Posterior cingulate gyrus (tissue), 11 donors: ENCODE measurements at regions not wholly inside any gene's neighbourhood (a gene's known extent, or its start where the extent isn't known, plus 50 kb on each side); places are given as distances from the start of the nearest gene placed in this dataset.
"Not testable (repeated sequence)": the region's sequence is repeated elsewhere in the genome, so short reads cannot be mapped to it uniquely, and the experiment has no call there.

ENCODE experiments used
- DNase-seq, 10 donors: peaks; one replicate each; pipeline versions ENCODE4 v3.0.0 to v3.0.0-alpha.2; 2020 to 2021; ENCODE audit warnings: mixed read lengths in 3 of 10
- intact Hi-C: fragments of 100-400 bp; cut with DNase I; formaldehyde crosslinking; loops from one replicate; pipeline ENCODE4 v1.15.1; 2023

DNA sequence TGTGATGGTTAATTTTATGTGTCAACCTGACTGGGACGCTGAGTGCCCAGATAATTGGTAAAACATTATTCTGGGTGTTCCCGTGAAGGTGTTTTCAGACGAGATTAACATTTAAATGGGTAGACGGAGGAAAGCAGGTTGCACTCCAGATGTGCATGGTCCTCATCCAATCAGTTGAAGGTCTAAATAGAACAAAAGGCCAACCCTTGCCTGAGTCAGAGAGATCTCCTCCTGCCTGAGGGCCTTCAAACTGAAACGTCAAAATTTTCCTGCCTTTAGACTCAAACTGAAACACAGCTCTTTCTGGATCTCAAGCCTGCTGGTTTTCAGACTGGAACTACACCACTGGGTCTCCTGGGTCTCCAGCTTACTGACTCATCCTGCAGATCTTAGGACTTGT is 73.5 kb downstream of the NPIPA8 start:
- DNase-seq, intact Hi-C loops: not testable (repeated sequence)

DNA sequence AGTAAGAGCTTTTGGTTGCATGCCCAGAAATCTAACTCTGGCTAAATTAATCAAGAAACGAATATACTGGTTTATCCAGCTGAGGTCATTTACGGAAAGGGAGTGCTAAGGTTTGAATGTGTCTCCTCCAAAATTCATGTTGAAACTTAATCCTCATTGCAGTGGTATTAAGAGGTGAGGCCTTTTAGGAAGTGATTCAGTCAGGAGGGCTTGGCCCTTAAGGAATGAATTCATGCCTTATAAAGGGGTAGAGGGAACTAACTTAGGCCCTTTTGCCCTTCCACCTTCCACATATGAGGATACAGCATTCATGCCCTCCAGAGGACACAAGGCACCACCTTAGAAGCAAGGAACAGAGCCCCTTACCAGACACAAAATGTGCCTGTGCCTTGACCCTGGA is 74.7 kb downstream of the NPIPA8 start:
- intact Hi-C loops, DNase-seq: not testable (repeated sequence)

DNA sequence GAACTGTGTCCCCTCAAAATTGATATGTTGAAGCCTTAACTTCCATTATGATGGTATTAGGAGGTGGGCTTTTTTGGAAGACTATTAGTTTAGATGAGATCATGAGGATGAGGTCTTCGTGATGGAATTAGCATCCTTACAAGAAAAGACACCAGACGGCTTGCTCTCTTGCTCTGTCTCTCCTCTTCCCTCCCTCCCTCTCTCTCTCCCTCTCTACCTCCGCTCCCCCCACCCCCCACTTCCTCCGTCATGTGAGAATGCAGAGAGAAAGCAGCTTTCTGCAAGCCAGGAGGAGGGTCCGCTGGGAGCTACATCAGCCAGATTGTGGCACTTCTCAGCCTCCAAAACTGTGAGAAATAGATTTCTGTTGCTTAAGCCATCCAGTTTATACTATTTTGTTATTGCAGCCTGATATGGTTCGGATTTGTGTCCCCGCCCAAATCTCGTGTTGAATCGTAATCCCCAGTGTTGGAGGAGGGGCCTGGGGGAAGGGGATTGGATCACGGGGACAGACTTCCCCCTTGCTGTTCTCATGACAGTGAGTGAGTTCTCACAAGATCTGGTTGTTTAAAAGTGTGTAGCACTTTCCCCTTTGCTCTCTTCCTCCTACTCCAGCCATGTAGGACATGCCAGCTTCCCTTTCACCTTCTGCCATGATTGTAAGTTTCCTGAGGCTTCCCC is 76.9 kb downstream of the NPIPA8 start:
- DNase-seq, intact Hi-C loops: not testable (repeated sequence)

DNA sequence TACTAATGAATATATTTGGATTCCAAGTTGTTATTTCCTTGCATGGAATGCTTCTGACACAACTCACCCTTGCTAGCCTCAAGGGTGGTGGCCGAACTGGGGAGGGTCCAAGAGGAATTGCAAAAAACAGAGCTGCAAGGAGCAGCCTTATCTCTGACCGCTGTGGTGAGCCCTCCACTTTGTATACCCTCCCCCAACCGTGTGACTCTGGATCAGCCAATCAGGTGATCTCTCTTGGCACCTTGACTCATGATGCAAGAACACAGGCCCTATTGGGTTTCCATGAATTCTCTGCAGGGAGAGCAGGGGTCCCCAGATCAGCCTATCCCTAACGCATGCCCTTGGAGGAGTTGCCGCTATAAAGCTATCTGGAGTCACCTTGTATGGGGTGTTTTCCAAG is 83.6 kb downstream of the NPIPA8 start:
- DNase-seq, intact Hi-C loops: not testable (repeated sequence)

DNA sequence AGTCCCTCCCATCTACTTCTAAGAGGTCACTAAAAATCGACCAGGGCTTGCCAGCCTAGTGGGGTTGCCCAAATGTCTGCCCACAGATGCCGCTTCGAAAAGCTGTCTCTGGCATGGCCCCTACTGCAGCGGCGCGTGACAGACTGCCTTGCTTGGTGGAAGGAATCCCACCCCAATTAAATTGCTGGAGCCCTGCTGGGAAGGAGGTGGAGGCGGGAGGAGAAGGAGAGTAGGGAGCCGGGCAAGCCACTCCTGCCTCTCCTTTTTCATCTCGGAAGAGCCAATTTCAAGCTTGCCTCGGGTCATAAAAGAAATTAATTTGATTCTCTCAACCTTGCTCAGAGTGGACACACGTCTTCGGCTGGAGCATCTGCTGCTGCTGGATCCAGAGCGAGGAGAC is 106.0 kb downstream of the NPIPA8 start:
- DNase-seq, intact Hi-C loops: not testable (repeated sequence)

DNA sequence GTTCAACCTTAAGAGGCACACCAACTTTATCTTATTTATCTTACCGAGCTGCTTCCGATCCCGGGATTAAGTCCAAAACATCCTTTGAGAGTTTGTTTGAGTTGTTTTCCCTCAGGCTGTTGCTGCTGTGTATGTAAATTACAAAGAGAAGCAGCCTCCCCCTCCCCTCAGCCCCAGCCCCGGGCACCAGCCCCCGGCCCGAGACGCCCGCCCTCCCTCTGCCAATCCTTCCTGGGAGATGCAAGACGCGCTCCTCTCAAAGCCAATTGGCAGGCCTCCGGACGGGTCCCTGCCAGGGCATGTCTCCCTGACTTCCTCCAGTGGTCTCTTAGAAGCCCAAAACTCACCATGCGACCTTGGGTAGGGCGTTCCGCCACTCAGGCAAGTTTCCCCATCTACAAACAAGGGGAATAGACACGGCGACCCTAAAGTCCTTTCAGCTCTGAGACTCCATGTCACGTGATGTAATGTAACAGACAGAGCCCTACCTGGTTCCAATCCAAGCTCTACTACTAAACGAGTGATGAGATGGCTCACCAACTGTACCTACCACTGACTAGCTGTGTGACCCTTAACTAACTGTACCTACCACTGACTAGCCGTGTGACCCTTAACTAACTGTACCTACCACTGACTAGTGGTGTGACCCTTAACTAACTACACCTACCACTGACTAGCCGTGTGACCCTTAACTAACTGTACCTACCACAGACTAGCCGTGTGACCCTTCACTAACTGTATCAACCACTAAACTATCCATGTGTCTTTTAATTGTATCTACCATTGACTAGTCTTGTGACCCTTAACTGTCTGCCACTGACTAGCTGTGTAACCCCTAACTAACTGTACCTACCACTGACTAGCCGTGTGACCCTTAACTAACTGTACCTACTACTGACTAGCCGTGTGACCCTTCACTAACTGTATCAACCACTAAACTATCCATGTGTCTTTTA is 114.2 kb downstream of the NPIPA8 start:
- intact Hi-C loops, DNase-seq: not testable (repeated sequence)

DNA sequence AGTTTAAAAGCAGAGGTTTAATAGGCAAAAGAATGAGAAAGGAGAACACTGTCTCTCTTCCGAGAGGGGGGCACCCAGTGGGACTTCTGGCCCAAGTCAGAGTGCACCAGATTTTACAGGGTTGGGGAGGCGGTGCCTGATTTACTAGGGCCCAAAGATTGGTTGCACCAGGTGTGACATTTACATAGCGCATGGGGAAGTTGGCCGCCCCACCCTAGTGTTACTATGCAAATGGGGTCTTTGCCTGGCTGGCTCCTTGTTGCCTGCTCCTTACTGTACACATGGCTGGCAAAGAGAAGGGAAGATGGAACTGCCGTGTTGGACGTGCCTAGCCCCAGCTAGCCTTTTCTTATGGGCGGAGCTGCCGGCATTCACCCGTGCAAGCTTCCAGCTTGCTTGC is 118.8 kb downstream of the NPIPA8 start:
- DNase-seq, intact Hi-C loops: not testable (repeated sequence)

DNA sequence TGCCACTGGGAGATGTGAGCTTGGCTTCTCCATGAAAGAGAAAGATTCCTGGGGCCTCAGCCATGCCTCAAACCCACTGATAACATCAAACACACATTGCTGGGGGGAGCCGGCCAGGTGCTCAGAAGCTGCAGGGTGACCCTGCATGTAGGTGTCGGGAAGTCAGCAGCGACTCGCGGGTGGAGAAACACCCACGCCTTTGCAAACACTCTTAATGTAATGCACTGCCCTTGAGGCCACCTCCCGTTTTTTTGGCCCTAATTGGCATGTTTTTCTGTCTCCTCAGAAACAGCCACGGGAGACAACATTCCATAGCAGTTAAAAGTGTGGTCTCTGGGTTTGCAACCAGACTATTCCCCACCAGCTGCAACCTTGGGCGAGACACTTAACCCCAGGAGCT is 119.7 kb downstream of the NPIPA8 start:
- intact Hi-C loops, DNase-seq: not testable (repeated sequence)

DNA sequence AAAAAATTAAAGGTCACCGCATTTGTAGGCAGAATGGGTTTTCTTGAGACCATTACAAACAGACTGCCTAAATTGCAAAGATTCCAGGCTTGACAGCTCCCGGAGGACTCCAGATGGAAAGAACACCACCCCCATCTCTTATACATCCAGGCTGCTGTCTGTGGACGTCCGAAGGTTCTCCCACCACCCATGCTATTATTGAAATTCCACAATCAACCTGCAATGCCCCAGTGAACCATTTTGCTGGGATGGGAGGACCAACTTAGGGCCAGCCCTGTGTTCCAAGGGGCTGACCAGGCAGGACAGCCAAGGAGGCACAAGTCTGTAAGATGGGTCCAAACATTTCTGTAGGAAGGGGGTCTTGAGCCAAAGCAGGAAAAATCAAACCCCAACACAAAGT is 122.7 kb downstream of the NPIPA8 start:
- intact Hi-C loops: not testable (repeated sequence)
- peak in 1 of 10 donors; percentile 53 for DNase-seq

DNA sequence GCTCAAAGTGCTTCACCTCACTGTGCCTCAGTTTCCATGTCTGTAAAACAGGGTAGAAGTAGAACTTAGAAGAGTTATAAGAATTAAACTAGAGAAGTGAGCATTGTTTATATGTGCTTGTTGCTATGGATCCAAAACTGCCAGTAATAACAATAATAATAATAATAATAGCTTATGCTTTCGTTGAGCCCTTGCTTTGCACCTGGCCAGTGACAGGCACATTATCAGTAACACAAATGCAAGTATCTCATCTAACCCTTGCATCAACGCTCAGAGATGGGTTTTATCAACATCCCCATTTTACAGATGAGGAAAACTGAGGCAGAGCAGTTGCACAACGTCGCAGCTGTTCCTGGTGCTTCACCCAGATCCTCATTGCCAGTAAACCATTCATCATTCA is 125.0 kb downstream of the NPIPA8 start:
- DNase-seq, intact Hi-C loops: not testable (repeated sequence)

DNA sequence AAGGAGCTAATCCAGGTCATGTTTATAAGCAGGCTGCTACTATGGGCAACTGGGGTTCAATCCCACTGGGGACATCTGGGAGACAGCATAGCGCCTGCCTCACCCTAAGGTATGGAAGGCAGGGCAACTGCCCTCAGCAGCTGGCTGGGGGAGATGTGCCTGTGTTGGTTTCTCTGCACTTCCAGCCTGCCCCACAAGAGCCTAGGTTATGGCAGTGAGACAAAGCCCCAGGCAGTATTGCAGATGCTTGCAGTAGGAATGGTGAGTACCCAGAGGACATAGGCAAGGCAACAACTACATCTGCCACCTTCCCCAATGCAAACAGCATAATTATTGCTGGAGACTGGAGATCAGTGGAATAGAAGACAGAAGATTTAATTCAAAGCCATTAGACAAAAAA is 131.8 kb downstream of the NPIPA8 start:
- intact Hi-C loops, DNase-seq: not testable (repeated sequence)

DNA sequence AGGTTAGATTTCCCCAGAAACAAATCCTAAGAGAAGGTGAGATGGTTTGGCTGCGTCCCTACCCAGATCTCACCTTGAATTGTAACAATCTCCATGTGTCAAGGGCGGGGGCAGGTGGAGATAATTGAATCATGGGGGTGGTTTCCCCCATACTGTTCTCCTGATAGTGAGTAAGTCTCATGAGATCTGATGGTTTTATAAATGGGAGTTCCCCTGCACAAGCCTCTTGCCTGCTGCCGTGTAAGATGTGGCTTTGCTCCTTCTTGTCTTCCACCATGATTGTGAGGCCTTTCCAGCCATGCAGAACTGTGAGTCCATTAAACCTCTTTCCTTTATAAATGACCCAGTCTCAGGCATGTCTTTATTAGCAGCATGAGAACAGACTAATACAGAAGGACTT is 132.2 kb downstream of the NPIPA8 start:
- DNase-seq, intact Hi-C loops: not testable (repeated sequence)

DNA sequence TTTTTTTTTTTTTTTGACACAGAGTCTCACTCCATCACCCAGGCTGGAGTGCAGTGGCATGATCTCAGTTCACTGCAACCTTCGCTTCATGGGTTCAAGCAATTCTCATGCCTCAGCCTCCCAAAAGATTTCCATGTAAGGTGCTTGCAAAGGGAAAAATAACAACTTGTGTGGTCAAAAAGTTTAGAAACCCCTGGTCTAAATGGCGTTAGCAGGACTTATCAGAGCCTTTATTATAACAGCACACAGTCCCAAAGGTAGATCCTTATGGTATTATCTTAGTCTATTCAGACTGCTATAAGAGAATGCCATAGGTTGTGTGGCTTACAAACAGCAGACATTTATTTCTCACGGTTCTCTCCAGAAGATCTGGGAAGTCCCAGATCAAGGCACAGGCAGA is 135.0 kb downstream of the NPIPA8 start:
- DNase-seq, intact Hi-C loops: not testable (repeated sequence)

DNA sequence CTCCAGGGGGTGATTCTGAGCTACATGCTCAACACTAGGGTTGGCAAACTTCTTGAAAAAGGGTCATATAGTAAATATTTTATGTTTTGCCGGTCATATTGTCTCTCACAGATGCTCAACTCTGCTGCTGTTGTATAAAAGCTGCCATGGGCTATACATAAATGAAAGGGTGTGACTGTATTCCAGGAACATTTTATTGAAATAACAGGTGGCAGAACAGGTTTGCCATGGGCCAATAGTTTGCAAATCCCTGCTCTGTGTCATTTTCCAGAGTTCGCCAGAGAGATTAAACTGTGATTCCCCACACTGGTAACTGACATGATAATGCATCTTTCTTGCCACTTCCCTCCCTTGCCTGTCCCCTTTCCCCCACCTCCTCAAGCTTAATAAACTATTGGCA is 144.1 kb downstream of the NPIPA8 start:
- intact Hi-C loops, DNase-seq: not testable (repeated sequence)

DNA sequence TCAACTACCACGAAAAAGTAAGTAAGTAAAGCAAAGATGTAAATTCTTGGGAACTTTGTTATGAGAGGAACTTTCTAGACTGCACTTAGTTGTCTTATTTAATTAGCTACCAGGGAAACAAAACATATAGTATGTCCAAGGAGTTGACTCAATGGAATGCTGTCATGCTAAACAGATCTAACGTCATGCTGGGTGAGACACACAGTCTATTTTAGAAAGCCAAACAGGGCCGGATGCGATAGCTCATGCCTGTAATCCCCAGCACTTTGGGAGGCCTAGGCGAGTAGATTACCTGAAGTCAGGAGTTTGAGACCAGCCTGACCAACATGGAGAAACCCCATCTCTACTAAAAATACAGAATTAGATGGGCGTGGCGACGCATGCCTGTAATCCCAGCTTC is 146.4 kb downstream of the NPIPA8 start:
- intact Hi-C loops, DNase-seq: not testable (repeated sequence)

DNA sequence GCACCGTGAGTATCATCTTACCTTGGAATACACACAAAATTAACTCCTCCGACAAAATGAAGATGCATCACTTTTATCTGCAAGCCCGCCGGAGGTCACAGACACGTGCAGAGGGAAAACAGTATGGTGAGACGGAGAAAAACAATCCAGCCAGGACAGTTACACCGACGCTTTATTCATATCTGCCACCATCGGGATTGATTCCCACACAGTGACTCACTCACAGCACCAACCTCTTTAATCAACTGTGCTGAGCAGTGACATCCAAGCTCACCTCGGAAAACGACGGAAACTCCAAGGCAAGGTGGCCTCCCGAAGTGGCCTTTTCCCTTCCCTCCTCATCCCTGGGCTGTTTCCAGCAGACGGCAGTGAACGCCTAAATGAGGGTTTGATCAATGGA is 151.8 kb downstream of the NPIPA8 start:
- DNase-seq, intact Hi-C loops: not testable (repeated sequence)

DNA sequence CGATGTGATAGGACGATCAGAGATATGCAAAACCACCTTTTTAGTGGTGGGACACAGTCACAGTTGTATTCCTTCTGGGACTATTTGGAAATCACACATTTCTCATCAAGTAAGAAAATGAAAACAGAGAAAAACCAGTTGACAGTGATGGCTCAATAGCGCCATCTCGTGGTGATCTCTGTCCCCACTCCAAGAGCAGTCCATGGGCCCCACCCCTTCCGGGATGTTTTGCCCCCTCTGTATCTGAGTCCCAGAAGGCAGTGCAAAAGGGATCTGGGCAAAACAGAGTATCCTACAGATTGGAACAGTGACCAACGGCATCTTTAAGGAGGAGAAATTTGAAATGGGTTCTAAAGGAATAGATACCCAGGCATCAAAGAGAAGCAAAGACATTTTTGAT is 155.5 kb downstream of the NPIPA8 start:
- DNase-seq, intact Hi-C loops: not testable (repeated sequence)

DNA sequence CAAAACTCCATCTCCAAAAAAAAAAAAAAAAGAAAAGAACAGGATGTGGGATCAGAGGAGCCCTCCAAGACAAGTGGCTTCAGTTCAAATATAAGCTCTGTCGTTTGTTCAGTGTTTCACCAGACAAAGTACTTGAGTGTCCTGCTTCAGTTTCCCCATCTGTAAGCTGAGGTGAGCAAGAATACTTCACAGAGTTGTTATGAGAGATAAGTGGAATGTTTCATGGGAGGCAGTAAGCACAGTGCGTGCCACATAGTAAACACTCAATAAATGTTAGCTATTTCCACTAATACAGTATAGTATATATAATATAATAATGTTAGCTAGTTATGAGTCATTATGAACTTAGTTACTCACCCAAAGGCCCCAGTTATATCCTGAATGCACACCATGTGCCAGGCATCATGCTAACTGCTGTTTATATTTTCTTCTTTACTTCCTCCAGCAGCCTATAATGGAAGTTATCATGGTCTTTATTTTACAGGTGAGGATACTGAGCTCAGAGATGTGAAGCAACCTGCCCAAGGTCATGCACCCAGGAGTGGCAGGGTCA is 162.5 kb downstream of the NPIPA8 start:
- intact Hi-C loops: not testable (repeated sequence)

DNA sequence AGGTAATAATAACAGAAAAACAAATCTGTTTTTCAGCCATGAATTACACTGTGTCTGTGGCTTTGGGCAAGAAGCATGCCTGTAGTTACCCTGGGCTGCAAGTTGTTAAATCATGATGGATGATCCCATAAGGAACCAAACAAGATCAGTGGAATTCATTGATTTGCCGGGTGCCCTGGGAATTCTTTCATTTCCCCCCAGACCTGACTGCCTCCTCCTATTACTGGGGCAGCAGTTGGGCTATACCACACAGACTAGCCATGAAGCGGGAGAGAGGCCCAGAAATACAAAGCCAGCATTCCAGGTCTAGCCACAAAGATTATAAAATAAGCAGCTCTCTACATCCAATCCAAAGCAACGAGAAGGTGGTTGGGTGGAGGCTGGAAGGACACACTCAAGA is 174.2 kb downstream of the NPIPA8 start:
- intact Hi-C loops, DNase-seq: not testable (repeated sequence)

More for the DNA sequence above, 162.5 kb downstream of the NPIPA8 start:
- not testable (repeated sequence) for DNase-seq

DNA sequence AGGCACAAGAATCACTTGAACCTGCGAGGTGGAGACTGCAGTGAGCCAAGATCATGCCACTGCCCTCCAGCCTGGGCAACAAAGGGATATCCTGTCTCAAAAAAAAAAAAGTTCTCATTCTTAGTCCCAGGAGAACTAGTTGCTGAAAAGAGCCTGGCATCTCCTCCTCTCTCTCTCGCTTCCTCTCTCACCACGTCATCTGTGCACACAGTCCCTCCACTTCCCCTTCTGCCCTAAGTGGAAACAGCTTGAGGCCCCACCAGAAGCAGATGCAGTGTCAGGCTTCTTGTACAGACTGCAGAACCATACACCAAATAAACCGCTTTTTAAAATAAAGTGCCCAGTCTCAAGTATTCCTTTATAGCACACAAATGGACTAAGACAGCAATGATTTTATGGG is 175.3 kb downstream of the NPIPA8 start:
- intact Hi-C loops, DNase-seq: not testable (repeated sequence)

DNA sequence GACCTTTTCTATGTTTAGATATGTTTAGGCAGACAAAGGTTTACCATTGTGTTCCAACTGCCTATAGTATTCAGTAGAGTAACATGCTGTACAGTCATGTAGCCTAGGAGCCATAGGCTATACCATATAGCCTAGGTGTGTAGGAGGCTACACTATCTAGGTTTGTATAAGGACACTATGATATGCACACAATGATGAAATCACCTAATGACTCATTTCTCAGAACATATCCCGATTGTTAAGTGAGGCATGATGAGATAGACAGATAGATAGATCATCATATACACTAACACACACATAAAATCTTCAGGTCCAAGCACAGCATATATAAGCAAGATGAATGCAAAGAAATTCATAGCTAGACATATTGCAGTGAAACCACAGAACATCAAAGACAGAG is 177.4 kb downstream of the NPIPA8 start:
- DNase-seq, intact Hi-C loops: not testable (repeated sequence)
